Fibroblast of skin of right biceps (primary cell): ENCODE measurements at regions not wholly inside any gene's neighbourhood (a gene's known extent, or its start where the extent isn't known, plus 50 kb on each side); places are given as distances from the start of the nearest gene placed in this dataset.
A peak's percentile ranks its signal among the peaks of the same experiment; 100 is the strongest.

ENCODE experiments used
- DNase-seq: peaks from one replicate; pipeline ENCODE4 v3.0.0-alpha.2; 2013

GRCh38 chr5:10073441-10074104, 176.1 kb downstream of the ATPSCKMT start:
- DNase-seq: no peak

GRCh38 chr5:10069637-10070313, 179.9 kb downstream of the ATPSCKMT start:
- DNase-seq: no peak

GRCh38 chr5:10065428-10066000, 184.2 kb downstream of the ATPSCKMT start:
- DNase-seq: no peak

GRCh38 chr5:10064546-10065195, 185.0 kb downstream of the ATPSCKMT start:
- DNase-seq: no peak

GRCh38 chr5:10063997-10064396, 185.7 kb downstream of the ATPSCKMT start:
- no peak for DNase-seq

- no peak for DNase-seq
Observed at GRCh38 chr5:10059980-10060379, 189.7 kb downstream of the ATPSCKMT start.

- no peak for DNase-seq
Observed at GRCh38 chr5:10059556-10059955, 190.1 kb downstream of the ATPSCKMT start.

- no peak for DNase-seq
Observed at GRCh38 chr5:10057356-10057755, 192.3 kb downstream of the ATPSCKMT start.

- DNase-seq: peak; percentile 19
Observed at GRCh38 chr5:10056228-10056760, 193.4 kb downstream of the ATPSCKMT start.

- DNase-seq: peak; percentile 41
Observed at GRCh38 chr5:10049858-10050455, 199.7 kb downstream of the ATPSCKMT start.

- no peak for DNase-seq
Observed at GRCh38 chr5:10046676-10047075, 203.0 kb downstream of the ATPSCKMT start.

GRCh38 chr5:10045376-10045775, 204.3 kb downstream of the ATPSCKMT start:
- no peak for DNase-seq

GRCh38 chr5:10036136-10036815, 213.4 kb downstream of the ATPSCKMT start:
- DNase-seq: peak; percentile 93

- peak; percentile 37 for DNase-seq
Observed at GRCh38 chr5:10034001-10034400, 215.7 kb downstream of the ATPSCKMT start.

GRCh38 chr5:10031817-10032216, 217.9 kb downstream of the ATPSCKMT start:
- DNase-seq: no peak

- DNase-seq: peak; percentile 26
Observed at GRCh38 chr5:10030219-10030831, 219.4 kb downstream of the ATPSCKMT start.

GRCh38 chr5:10023494-10023893, 226.2 kb downstream of the ATPSCKMT start:
- no peak for DNase-seq

- DNase-seq: no peak
Observed at GRCh38 chr5:10021248-10021647, 228.4 kb downstream of the ATPSCKMT start.

- DNase-seq: no peak
Observed at GRCh38 chr5:10019236-10019635, 230.5 kb downstream of the ATPSCKMT start.

GRCh38 chr5:10018201-10019069, 231.3 kb downstream of the ATPSCKMT start:
- peak; percentile 93 for DNase-seq

GRCh38 chr5:10017786-10018185, 231.9 kb downstream of the ATPSCKMT start:
- no peak for DNase-seq
